ENCODE measurements at regions not wholly inside any gene's neighbourhood (a gene's known extent, or its start where the extent isn't known, plus 50 kb on each side); places are given as distances from the start of the nearest gene placed in this dataset.

- TF ChIP-seq FOXP2 (optimal IDR thresholded peaks at IDR 0.05; ENCODE audit: borderline replicate concordance, extremely low read depth, extremely low read length, insufficient read depth): no peak
- no peak for TF ChIP-seq TAF1 (IDR thresholded peaks at IDR 0.05; ENCODE audit: borderline replicate concordance, insufficient read depth, low read length)
- no peak for TF ChIP-seq SIN3A (IDR thresholded peaks at IDR 0.05; ENCODE audit: borderline replicate concordance, insufficient read depth, low read length)
- no peak for TF ChIP-seq POLR2AphosphoS5 (IDR thresholded peaks at IDR 0.05; ENCODE audit: low read depth, low read length)
- TF ChIP-seq, protein P1, sequence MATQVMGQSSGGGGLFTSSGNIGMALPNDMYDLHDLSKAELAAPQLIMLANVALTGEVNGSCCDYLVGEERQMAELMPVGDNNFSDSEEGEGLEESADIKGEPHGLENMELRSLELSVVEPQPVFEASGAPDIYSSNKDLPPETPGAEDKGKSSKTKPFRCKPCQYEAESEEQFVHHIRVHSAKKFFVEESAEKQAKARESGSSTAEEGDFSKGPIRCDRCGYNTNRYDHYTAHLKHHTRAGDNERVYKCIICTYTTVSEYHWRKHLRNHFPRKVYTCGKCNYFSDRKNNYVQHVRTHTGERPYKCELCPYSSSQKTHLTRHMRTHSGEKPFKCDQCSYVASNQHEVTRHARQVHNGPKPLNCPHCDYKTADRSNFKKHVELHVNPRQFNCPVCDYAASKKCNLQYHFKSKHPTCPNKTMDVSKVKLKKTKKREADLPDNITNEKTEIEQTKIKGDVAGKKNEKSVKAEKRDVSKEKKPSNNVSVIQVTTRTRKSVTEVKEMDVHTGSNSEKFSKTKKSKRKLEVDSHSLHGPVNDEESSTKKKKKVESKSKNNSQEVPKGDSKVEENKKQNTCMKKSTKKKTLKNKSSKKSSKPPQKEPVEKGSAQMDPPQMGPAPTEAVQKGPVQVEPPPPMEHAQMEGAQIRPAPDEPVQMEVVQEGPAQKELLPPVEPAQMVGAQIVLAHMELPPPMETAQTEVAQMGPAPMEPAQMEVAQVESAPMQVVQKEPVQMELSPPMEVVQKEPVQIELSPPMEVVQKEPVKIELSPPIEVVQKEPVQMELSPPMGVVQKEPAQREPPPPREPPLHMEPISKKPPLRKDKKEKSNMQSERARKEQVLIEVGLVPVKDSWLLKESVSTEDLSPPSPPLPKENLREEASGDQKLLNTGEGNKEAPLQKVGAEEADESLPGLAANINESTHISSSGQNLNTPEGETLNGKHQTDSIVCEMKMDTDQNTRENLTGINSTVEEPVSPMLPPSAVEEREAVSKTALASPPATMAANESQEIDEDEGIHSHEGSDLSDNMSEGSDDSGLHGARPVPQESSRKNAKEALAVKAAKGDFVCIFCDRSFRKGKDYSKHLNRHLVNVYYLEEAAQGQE (IDR thresholded peaks at IDR 0.05; ENCODE audit: insufficient read depth in 1 of 2, low read depth in 2 of 2, low read length in 2 of 2): no peak
Observed at GRCh38 chr17:72344613-72345012, 223.8 kb downstream of the SOX9 start.

All from PFSK-1 (cell line).